Smooth muscle cell (in vitro differentiated cells): ENCODE measurements at regions not wholly inside any gene's neighbourhood (a gene's known extent, or its start where the extent isn't known, plus 50 kb on each side); places are given as distances from the start of the nearest gene placed in this dataset.

Experiments
- DNase-seq: peaks from one replicate; lab custom pipeline; 2025; ENCODE audit not compliant: unreplicated experiment; lab: John Stamatoyannopoulos, UW
- H2AFZ ChIP-seq: fragments of 200-600 bp; sonication (generic); 2 replicates; pipeline ENCODE4 v1.6.0; 2016; ENCODE audit warnings: antibody characterized with exemption, low read depth, mild to moderate bottlenecking
- H3F3A ChIP-seq: fragments of 200-600 bp; sonication (generic); 2 replicates; pipeline ENCODE4 v1.6.0; 2017; ENCODE audit warnings: antibody characterized with exemption, low read depth
- H3K27ac ChIP-seq: fragments of 200-600 bp; sonication (generic); 2 replicates; pipeline ENCODE4 v1.5.1; 2016; ENCODE audit warnings: low read depth, mild to moderate bottlenecking
- H3K27me3 ChIP-seq: fragments of 200-600 bp; sonication (generic); 2 replicates; pipeline ENCODE4 v1.6.1; 2016; ENCODE audit warnings: low read depth, mild to moderate bottlenecking
- H3K36me3 ChIP-seq: fragments of 200-600 bp; sonication (generic); 2 replicates; pipeline ENCODE4 v1.5.1; 2016; ENCODE audit warnings: low read depth
- H3K4me1 ChIP-seq: fragments of 200-600 bp; sonication (generic); 2 replicates; pipeline ENCODE4 v1.5.1; 2016; ENCODE audit warnings: low read depth
- H3K4me2 ChIP-seq: fragments of 200-600 bp; sonication (generic); 2 replicates; pipeline ENCODE4 v1.6.0; 2016; ENCODE audit warnings: mild to moderate bottlenecking
- H3K4me3 ChIP-seq: fragments of 200-600 bp; sonication (generic); 2 replicates; pipeline ENCODE4 v1.5.1; 2016; ENCODE audit warnings: mild to moderate bottlenecking
- H3K79me2 ChIP-seq: fragments of 200-600 bp; sonication (generic); 2 replicates; pipeline ENCODE4 v1.6.0; 2016; ENCODE audit warnings: low read depth, mild to moderate bottlenecking
- H3K9ac ChIP-seq: fragments of 200-600 bp; sonication (generic); 2 replicates; pipeline ENCODE4 v1.6.0; 2016; ENCODE audit warnings: low read depth
- H3K9me3 ChIP-seq: fragments of 200-600 bp; sonication (generic); replicated peaks from 2 replicates; pipeline ENCODE4 v1.5.1; 2016; ENCODE audit warnings: low read depth
- H4K20me1 ChIP-seq: fragments of 200-600 bp; sonication (generic); 2 replicates; pipeline ENCODE4 v1.6.0; 2016; ENCODE audit warnings: low read depth
- WGBS: methylation state at CpG from one replicate; pipeline ENCODE4 v1.1.7; 2016; ENCODE audit warnings: low lambda C conversion rate; 5-methylcytosine and 5-hydroxymethylcytosine counted together
- TF ChIP-seq, protein P1 (sequence below): fragments of 200-600 bp; sonication (generic); IDR thresholded peaks from 2 replicates; pipeline ENCODE4 v1.5.1; 2017; ENCODE audit warnings: borderline replicate concordance, mild to moderate bottlenecking, antibody characterized with exemption; ENCODE audit not compliant: insufficient read depth, poor library complexity, severe bottlenecking

DNA sequence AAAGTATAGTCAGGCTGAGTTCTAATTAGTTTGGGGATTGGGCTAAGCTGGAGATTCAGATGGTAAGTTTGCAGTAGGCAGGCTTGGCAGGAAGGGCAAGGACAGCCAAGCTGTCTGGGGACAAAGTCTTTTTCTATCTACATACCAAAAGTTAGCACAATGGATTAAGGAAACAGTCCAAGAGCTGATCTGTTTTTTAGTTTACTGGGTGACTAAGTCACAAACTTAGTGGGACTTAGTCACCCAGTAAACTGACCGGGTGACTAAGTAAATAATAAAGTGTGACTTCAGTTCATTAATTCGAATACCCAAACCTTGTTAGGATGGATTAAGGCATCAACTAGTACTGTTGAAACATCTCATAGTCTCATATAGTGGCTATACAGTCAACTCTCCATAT, 1386.0 kb upstream of the CELF4 start:
- WGBS, result 26% methylated on average over 2 of the region's 2 CpGs
- TF ChIP-seq, protein P1, sequence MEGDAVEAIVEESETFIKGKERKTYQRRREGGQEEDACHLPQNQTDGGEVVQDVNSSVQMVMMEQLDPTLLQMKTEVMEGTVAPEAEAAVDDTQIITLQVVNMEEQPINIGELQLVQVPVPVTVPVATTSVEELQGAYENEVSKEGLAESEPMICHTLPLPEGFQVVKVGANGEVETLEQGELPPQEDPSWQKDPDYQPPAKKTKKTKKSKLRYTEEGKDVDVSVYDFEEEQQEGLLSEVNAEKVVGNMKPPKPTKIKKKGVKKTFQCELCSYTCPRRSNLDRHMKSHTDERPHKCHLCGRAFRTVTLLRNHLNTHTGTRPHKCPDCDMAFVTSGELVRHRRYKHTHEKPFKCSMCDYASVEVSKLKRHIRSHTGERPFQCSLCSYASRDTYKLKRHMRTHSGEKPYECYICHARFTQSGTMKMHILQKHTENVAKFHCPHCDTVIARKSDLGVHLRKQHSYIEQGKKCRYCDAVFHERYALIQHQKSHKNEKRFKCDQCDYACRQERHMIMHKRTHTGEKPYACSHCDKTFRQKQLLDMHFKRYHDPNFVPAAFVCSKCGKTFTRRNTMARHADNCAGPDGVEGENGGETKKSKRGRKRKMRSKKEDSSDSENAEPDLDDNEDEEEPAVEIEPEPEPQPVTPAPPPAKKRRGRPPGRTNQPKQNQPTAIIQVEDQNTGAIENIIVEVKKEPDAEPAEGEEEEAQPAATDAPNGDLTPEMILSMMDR, result no peak
- no peak overlapping the region for H3K27ac ChIP-seq

DNA sequence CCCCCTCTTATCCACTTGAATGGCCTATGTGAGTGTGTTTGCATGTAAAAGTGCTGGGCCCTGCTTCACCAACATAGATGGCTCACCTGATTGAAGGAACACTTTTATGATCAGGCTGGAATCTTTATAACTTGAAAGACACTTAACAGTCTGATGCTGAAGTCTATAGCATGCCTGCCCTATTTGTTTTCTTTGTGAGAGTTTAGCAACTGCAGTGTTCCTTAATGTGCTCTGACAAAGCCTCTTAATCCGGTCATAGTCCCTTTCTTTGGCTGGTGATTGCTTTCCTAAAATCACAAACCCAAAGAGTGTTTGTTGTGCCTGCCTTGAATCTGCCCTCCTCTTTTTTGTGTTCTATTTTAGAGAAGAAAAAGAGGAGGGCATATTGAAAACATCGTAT, 1382.8 kb upstream of the CELF4 start:
- no peak overlapping the region for H3K4me3 ChIP-seq
- no peak overlapping the region for H2AFZ ChIP-seq
- no peak overlapping the region for H3K27ac ChIP-seq
- H3K4me1 ChIP-seq, result peaks cover 8% of the 10 kb centered on the region
- H3K27me3 ChIP-seq, result no peaks in the 10 kb centered on the region
- no peak for DNase-seq
- H3K36me3 ChIP-seq, result no peaks in the 10 kb centered on the region
- TF ChIP-seq, protein P1, result no peak
- WGBS, result 85% methylated on average over 2 of the region's 2 CpGs
- no peaks in the 10 kb centered on the region for H3K9me3 ChIP-seq
- H3K9ac ChIP-seq, result no peak overlapping the region
- no peaks in the 10 kb centered on the region for H3F3A ChIP-seq
- no peak overlapping the region for H3K4me2 ChIP-seq
- no peaks in the 10 kb centered on the region for H4K20me1 ChIP-seq
- no peaks in the 10 kb centered on the region for H3K79me2 ChIP-seq

More for the DNA sequence above, 1386.0 kb upstream of the CELF4 start:
- no peak overlapping the region for H3K4me3 ChIP-seq
- no peak overlapping the region for H3K9ac ChIP-seq
- H3K79me2 ChIP-seq, result no peaks in the 10 kb centered on the region
- no peaks in the 10 kb centered on the region for H3F3A ChIP-seq
- H2AFZ ChIP-seq, result no peak overlapping the region
- peaks cover 8% of the 10 kb centered on the region for H3K4me1 ChIP-seq
- H4K20me1 ChIP-seq, result no peaks in the 10 kb centered on the region
- no peak overlapping the region for H3K4me2 ChIP-seq
- no peaks in the 10 kb centered on the region for H3K36me3 ChIP-seq
- H3K27me3 ChIP-seq, result no peaks in the 10 kb centered on the region
- no peaks in the 10 kb centered on the region for H3K9me3 ChIP-seq
- DNase-seq, result no peak

DNA sequence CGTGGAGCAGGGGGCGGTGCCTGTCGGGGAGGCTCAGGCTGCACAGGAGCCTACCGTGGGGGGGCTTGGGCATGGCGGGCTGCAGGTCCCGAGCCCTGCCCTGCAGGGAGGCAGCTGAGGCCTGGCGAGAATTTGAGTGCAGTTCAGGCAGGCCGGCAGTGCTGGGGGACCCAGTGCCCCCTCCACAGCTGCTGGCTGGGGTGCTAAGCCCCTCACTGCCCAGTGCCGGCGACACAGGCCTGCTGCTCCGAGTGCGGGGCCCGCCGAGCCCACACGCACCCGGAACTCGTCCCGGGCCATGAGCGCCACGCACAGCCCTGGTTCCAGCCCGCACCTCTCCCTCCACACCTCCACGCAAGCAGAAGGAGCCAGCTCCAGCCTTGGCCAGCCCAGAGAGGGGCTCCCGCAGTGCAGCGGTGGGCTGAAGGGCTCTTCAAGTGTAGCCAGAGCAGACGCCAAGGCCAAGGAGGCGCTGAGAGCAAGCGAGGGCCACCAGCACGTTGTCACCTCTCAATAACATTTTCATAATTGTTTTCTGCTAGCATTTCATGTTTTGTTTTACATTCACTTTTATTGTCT, 1378.9 kb upstream of the CELF4 start:
- Histone ChIP-seq H3K4me3 (no peak overlapping the region), H3K9ac (no peak overlapping the region), H3K9me3 (no peaks in the 10 kb centered on the region), H4K20me1 (no peaks in the 10 kb centered on the region), H3K79me2 (no peaks in the 10 kb centered on the region), H3K27me3 (no peaks in the 10 kb centered on the region), H3K4me2 (no peak overlapping the region), H3K4me1 (peaks cover 8% of the 10 kb centered on the region), H3F3A (peaks cover 9% of the 10 kb centered on the region), H2AFZ (no peak overlapping the region), H3K36me3 (no peaks in the 10 kb centered on the region), H3K27ac (no peak overlapping the region)
- no peak for DNase-seq
- 93% methylated on average over 17 of the region's 28 CpGs for WGBS
- TF ChIP-seq, protein P1, result no peak
